ENCODE measurements at regions not wholly inside any gene's neighbourhood (a gene's known extent, or its start where the extent isn't known, plus 50 kb on each side); places are given as distances from the start of the nearest gene placed in this dataset.

DNA sequence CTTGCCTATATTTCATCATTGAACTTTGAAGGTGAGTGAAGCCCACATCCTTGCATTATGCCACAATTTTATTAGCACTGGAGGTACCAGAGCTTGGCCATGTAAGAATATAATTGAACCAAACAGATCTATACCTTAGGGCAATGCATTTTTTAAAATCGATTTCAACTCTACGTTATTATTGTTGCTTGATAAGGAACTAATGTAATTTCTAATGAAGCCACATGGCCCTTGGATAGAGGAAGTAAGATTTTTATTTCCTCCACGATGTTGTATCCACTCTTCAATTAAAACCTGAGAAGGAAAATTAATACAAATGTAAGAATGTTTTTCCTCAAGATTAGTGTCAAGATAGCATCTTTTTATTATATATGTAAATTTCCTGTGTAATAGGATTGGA, 370.0 kb upstream of the EEF2KMT start:
- TF ChIP-seq, protein P1, sequence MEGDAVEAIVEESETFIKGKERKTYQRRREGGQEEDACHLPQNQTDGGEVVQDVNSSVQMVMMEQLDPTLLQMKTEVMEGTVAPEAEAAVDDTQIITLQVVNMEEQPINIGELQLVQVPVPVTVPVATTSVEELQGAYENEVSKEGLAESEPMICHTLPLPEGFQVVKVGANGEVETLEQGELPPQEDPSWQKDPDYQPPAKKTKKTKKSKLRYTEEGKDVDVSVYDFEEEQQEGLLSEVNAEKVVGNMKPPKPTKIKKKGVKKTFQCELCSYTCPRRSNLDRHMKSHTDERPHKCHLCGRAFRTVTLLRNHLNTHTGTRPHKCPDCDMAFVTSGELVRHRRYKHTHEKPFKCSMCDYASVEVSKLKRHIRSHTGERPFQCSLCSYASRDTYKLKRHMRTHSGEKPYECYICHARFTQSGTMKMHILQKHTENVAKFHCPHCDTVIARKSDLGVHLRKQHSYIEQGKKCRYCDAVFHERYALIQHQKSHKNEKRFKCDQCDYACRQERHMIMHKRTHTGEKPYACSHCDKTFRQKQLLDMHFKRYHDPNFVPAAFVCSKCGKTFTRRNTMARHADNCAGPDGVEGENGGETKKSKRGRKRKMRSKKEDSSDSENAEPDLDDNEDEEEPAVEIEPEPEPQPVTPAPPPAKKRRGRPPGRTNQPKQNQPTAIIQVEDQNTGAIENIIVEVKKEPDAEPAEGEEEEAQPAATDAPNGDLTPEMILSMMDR (IDR thresholded peaks at IDR 0.05) = no peak
- no peak for TF ChIP-seq POLR2A (IDR thresholded peaks at IDR 0.05)

Data from heart left ventricle (tissue), 13 donors.